H9 (cell line): ENCODE measurements at regions not wholly inside any gene's neighbourhood (a gene's known extent, or its start where the extent isn't known, plus 50 kb on each side); places are given as distances from the start of the nearest gene placed in this dataset.
A peak's percentile ranks its signal among the peaks of the same experiment; 100 is the strongest.

Source experiments
- DNase-seq: peaks from one replicate; pipeline ENCODE4 v3.0.0-alpha.2; 2017
- H2AFZ ChIP-seq: one replicate; pipeline ENCODE4 v1.6.1; 2013; ENCODE audit warnings: mild to moderate bottlenecking, low read length, control low read depth, moderate library complexity
- H2AK5ac ChIP-seq: 2 replicates; pipeline ENCODE4 v1.6.1; 2013; ENCODE audit warnings: low read length, control low read depth, mixed read lengths; ENCODE audit not compliant: insufficient read length
- H2BK120ac ChIP-seq: one replicate; pipeline ENCODE4 v1.6.1; 2013; ENCODE audit warnings: low read depth, mild to moderate bottlenecking, low read length, control low read depth, inconsistent platforms; ENCODE audit not compliant: poor library complexity, severe bottlenecking
- H2BK12ac ChIP-seq: 2 replicates; pipeline ENCODE4 v1.6.1; 2013; ENCODE audit warnings: low read length, control low read depth, mixed read lengths, low read depth; ENCODE audit not compliant: insufficient read length
- H2BK15ac ChIP-seq: 2 replicates; pipeline ENCODE4 v1.6.1; 2013; ENCODE audit warnings: low read depth, low read length, control low read depth
- H2BK20ac ChIP-seq: one replicate; pipeline ENCODE4 v1.6.1; 2013; ENCODE audit warnings: low read depth, mild to moderate bottlenecking, low read length, control low read depth, inconsistent platforms; ENCODE audit not compliant: poor library complexity, severe bottlenecking
- H2BK5ac ChIP-seq: 2 replicates; pipeline ENCODE4 v1.6.1; 2013; ENCODE audit warnings: low read length, control low read depth, mixed read lengths; ENCODE audit not compliant: insufficient read length
- H3K14ac ChIP-seq: 2 replicates; pipeline ENCODE4 v1.6.1; 2013; ENCODE audit warnings: low read length, control low read depth; ENCODE audit not compliant: insufficient read depth
- H3K18ac ChIP-seq: 2 replicates; pipeline ENCODE4 v1.6.1; 2013; ENCODE audit warnings: low read depth, mild to moderate bottlenecking, mixed read lengths, low read length, control low read depth; ENCODE audit not compliant: insufficient read length
- H3K23ac ChIP-seq: 2 replicates; pipeline ENCODE4 v1.6.1; 2013; ENCODE audit warnings: low read length, control low read depth, mixed read lengths, low read depth; ENCODE audit not compliant: insufficient read length
- H3K23me2 ChIP-seq: 2 replicates; pipeline ENCODE4 v1.6.1; 2013; ENCODE audit warnings: low read depth, mild to moderate bottlenecking, mixed read lengths, low read length, control low read depth; ENCODE audit not compliant: insufficient read length, poor library complexity, severe bottlenecking
- H3K27ac ChIP-seq: 2 replicates; pipeline ENCODE4 v1.5.1; 2013; ENCODE audit warnings: low read length, control low read depth, mixed read lengths, low read depth; ENCODE audit not compliant: insufficient read length
- H3K27me3 ChIP-seq: 2 replicates; pipeline ENCODE4 v1.6.1; 2013; ENCODE audit warnings: low read length, control low read depth, inconsistent platforms; ENCODE audit not compliant: insufficient read depth
- H3K4ac ChIP-seq: 2 replicates; pipeline ENCODE4 v1.6.1; 2013; ENCODE audit warnings: low read depth, mild to moderate bottlenecking, control low read depth, inconsistent platforms, low read length, moderate library complexity
- H3K4me1 ChIP-seq: 2 replicates; pipeline ENCODE4 v1.6.1; 2013; ENCODE audit warnings: low read length, control low read depth, inconsistent platforms; ENCODE audit not compliant: insufficient read depth
- H3K4me2 ChIP-seq: 2 replicates; pipeline ENCODE4 v1.6.1; 2013; ENCODE audit warnings: low read length, control low read depth, mixed read lengths; ENCODE audit not compliant: insufficient read length, insufficient read depth
- H3K56ac ChIP-seq: 2 replicates; pipeline ENCODE4 v1.6.1; 2013; ENCODE audit warnings: low read depth, mild to moderate bottlenecking, mixed read lengths, low read length, control low read depth; ENCODE audit not compliant: insufficient read length
- H3K79me1 ChIP-seq: 2 replicates; pipeline ENCODE4 v1.6.1; 2013; ENCODE audit warnings: low read depth, mild to moderate bottlenecking, moderate library complexity, low read length, control low read depth, inconsistent platforms; ENCODE audit not compliant: insufficient read depth, poor library complexity, severe bottlenecking
- H3K79me2 ChIP-seq: 2 replicates; pipeline ENCODE4 v1.6.1; 2013; ENCODE audit warnings: low read length, control low read depth, inconsistent platforms; ENCODE audit not compliant: insufficient read depth
- H3K9ac ChIP-seq: 2 replicates; pipeline ENCODE4 v1.6.1; 2013; ENCODE audit warnings: low read length, control low read depth, mixed read lengths; ENCODE audit not compliant: insufficient read length; ENCODE audit errors: extremely low read depth
- H3K9me3 ChIP-seq: one replicate; pipeline ENCODE4 v1.6.1; 2013; ENCODE audit warnings: low read depth, low read length, inconsistent platforms; ENCODE audit not compliant: control insufficient read depth
- H3T11ph ChIP-seq: one replicate; pipeline ENCODE4 v1.6.1; 2013; ENCODE audit warnings: mild to moderate bottlenecking, low read length, control low read depth, inconsistent platforms
- H4K20me1 ChIP-seq: one replicate; pipeline ENCODE4 v1.6.1; 2013; ENCODE audit not compliant: control insufficient read depth, insufficient read length, insufficient read depth
- H4K5ac ChIP-seq: 2 replicates; pipeline ENCODE4 v1.6.1; 2013; ENCODE audit warnings: low read depth, mild to moderate bottlenecking, mixed read lengths, low read length, control low read depth; ENCODE audit not compliant: insufficient read length
- H4K8ac ChIP-seq: replicated peaks from 2 replicates; pipeline ENCODE4 v1.6.1; 2013; ENCODE audit warnings: low read length, control low read depth, mixed read lengths, low read depth; ENCODE audit not compliant: insufficient read length
- H4K91ac ChIP-seq: 2 replicates; pipeline ENCODE4 v1.6.1; 2013; ENCODE audit warnings: low read depth, mild to moderate bottlenecking, moderate library complexity, mixed read lengths, low read length, control low read depth; ENCODE audit not compliant: insufficient read length
- H3K27ac Mint-ChIP-seq, 3 experiments: 2 replicates in 2 of 3; 3 replicates in 1 of 3; pipeline ENCODE4 v1.8.0; 2020 to 2021; ENCODE audit warnings: mixed read lengths in 3 of 3, mild to moderate bottlenecking in 1 of 3, moderate library complexity in 1 of 3
- H3K27me3 Mint-ChIP-seq: 2 replicates; pipeline ENCODE4 v1.8.0; 2021; ENCODE audit warnings: low read depth, mild to moderate bottlenecking, moderate library complexity, mixed read lengths
- H3K36me3 Mint-ChIP-seq, 3 experiments: 2 replicates in 2 of 3; 3 replicates in 1 of 3; pipeline ENCODE4 v1.8.0; 2020 to 2021; ENCODE audit warnings: low read depth in 3 of 3, mixed read lengths in 3 of 3; ENCODE audit not compliant: insufficient read depth in 1 of 3
- H3K4me1 Mint-ChIP-seq, 2 experiments: 2 replicates each; pipeline ENCODE4 v1.8.0; 2020; ENCODE audit warnings: mixed read lengths in 2 of 2
- H3K4me3 Mint-ChIP-seq, 2 experiments: 2 replicates in 1 of 2; 3 replicates in 1 of 2; pipeline ENCODE4 v1.8.0; 2020 to 2021; ENCODE audit warnings: mild to moderate bottlenecking in 2 of 2, mixed read lengths in 2 of 2, moderate library complexity in 1 of 2
- H3K9me3 Mint-ChIP-seq, 2 experiments: 2 replicates in 1 of 2; 3 replicates in 1 of 2; pipeline ENCODE4 v1.8.0; 2020; ENCODE audit warnings: mild to moderate bottlenecking in 2 of 2, mixed read lengths in 2 of 2, moderate library complexity in 1 of 2
- WGBS: extraction: QIAGEN DNeasy Blood & Tissue Kit; methylation state at CpG from one replicate; pipeline ENCODE4 v1.1.7; 2013; ENCODE audit warnings: missing lambda C conversion rate, low lambda C conversion rate, mixed read lengths; ENCODE audit not compliant: insufficient read length; ENCODE audit errors: extremely low coverage; 5-methylcytosine and 5-hydroxymethylcytosine counted together
- TF ChIP-seq, protein P1 (sequence below): fragments of 200-600 bp; sonication (generic); conservative IDR thresholded peaks from 3 replicates; pipeline ENCODE4 v1.8.0; 2021; ENCODE audit warnings: antibody characterized with exemption, mild to moderate bottlenecking

DNA sequence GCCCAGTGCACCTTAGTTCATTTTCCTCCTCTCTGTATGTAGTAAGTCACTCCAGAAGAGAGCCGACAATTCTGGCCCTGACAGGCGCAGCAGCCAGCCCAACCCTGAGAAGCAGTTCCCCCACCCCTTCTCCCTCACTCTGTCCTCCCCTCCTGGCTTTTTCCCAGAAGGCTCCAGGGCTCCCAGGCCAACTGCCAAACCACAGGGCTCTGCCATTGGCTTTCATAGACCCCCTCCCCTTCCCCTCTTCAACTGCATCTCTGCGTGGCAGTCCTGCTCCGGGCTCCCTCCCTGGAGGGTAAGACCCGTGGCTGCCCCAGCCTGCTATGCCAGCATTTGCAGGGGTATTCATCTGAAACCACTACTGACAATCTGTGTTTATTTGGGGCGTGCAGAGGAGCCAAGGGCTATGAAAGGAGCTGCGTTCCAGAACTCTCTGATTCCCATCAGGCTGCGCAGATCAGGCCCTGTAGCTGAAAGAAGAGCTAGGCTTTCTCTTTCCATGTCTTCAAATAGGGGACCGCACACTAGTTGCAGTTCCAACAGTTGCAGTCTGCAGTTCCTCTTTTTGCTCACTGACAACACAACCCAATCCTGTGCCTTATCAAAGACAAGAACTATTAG, 388.6 kb upstream of the TNP1 start:
- Histone ChIP-seq H3K79me2 (no peaks in the 10 kb centered on the region), H3K18ac (no peak overlapping the region), H3K27me3 (no peaks in the 10 kb centered on the region), H2BK120ac (no peak overlapping the region), H3T11ph (no peak overlapping the region), H4K20me1 (no peaks in the 10 kb centered on the region), H3K14ac (no peak overlapping the region), H2BK20ac (no peak overlapping the region), H3K9me3 (no peaks in the 10 kb centered on the region), H2BK5ac (no peak overlapping the region), H4K8ac (no peak overlapping the region), H3K79me1 (no peaks in the 10 kb centered on the region), H3K9ac (no peak overlapping the region), H4K91ac (no peak overlapping the region), H2AFZ (no peak overlapping the region), H3K27ac (no peak overlapping the region), H4K5ac (no peak overlapping the region), H3K23ac (no peak overlapping the region), H3K4me1 (no peaks in the 10 kb centered on the region), H2AK5ac (no peak overlapping the region), H3K23me2 (no peaks in the 10 kb centered on the region), H3K4ac (no peak overlapping the region), H3K56ac (no peak overlapping the region), H2BK15ac (no peak overlapping the region), H3K4me2 (no peak overlapping the region), H2BK12ac (no peak overlapping the region)
- Mint-ChIP-seq H3K4me3 (no peak overlapping the region), H3K36me3 (no peaks in the 10 kb centered on the region), H3K27ac (no peak overlapping the region), H3K4me1 (no peaks in the 10 kb centered on the region), H3K9me3 (no peaks in the 10 kb centered on the region), H3K27me3 (peaks cover 14% of the 10 kb centered on the region)
- no CpG with 5 or more reads among the region's 9 CpGs for WGBS
- DNase-seq: peak; percentile 41
- TF ChIP-seq, protein P1, sequence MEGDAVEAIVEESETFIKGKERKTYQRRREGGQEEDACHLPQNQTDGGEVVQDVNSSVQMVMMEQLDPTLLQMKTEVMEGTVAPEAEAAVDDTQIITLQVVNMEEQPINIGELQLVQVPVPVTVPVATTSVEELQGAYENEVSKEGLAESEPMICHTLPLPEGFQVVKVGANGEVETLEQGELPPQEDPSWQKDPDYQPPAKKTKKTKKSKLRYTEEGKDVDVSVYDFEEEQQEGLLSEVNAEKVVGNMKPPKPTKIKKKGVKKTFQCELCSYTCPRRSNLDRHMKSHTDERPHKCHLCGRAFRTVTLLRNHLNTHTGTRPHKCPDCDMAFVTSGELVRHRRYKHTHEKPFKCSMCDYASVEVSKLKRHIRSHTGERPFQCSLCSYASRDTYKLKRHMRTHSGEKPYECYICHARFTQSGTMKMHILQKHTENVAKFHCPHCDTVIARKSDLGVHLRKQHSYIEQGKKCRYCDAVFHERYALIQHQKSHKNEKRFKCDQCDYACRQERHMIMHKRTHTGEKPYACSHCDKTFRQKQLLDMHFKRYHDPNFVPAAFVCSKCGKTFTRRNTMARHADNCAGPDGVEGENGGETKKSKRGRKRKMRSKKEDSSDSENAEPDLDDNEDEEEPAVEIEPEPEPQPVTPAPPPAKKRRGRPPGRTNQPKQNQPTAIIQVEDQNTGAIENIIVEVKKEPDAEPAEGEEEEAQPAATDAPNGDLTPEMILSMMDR: no peak
